Heart right ventricle (tissue), 16 donors: ENCODE measurements at regions not wholly inside any gene's neighbourhood (a gene's known extent, or its start where the extent isn't known, plus 50 kb on each side); places are given as distances from the start of the nearest gene placed in this dataset.
A peak's percentile ranks its signal among the peaks of the same experiment; 100 is the strongest.

Source experiments
- ATAC-seq, 8 donors: fragments of 200-7000 bp; cut with Tn5 transposase; one replicate each; pipeline ENCODE4 v1.9.1; 2020; ENCODE audit warnings: mild to moderate bottlenecking in 8 of 8, moderate library complexity in 8 of 8, moderate number of reproducible peaks in 1 of 8
- DNase-seq, 2 donors: peaks; one replicate each; pipeline ENCODE4 v3.0.0-alpha.2; 2020
- H3K27ac ChIP-seq, 10 donors: fragments of 200-600 bp; sonication (generic) in 2 of 10; one replicate each; pipeline versions ENCODE4 v1.5.0 to v1.8.0; 2020 to 2022; ENCODE audit warnings: mild to moderate bottlenecking in 3 of 10
- H3K27me3 ChIP-seq, 7 donors: fragments of 200-600 bp; one replicate each; pipeline ENCODE4 v1.8.0; 2021 to 2022; ENCODE audit warnings: mild to moderate bottlenecking in 2 of 7
- H3K36me3 ChIP-seq, 9 donors: fragments of 200-600 bp; sonication (generic) in 1 of 9; one replicate each; pipeline versions ENCODE4 v1.5.0 to v1.8.0; 2020 to 2022; ENCODE audit warnings: mild to moderate bottlenecking in 2 of 9
- H3K4me1 ChIP-seq, 9 donors: fragments of 200-600 bp; sonication (generic) in 1 of 9; one replicate each; pipeline versions ENCODE4 v1.5.0 to v1.8.0; 2020 to 2022; ENCODE audit warnings: mild to moderate bottlenecking in 4 of 9
- H3K4me3 ChIP-seq, 10 donors: fragments of 200-600 bp; sonication (generic) in 2 of 10; one replicate each; pipeline versions ENCODE4 v1.5.0 to v1.8.0; 2020 to 2022; ENCODE audit warnings: mild to moderate bottlenecking in 7 of 10, moderate library complexity in 2 of 10
- H3K9me3 ChIP-seq, 11 donors: fragments of 200-600 bp in 10 of 11; sonication (generic) in 2 of 11; one replicate each; pipeline versions ENCODE4 v1.5.0 to v1.8.0; 2013 to 2022; ENCODE audit warnings: mild to moderate bottlenecking in 2 of 11, control low read depth in 1 of 11, moderate library complexity in 1 of 11
- WGBS, 2 donors: extraction: QIAGEN DNeasy Blood & Tissue Kit; methylation state at CpG; one replicate each; pipeline ENCODE4 v1.1.7; 2013; ENCODE audit warnings: inconsistent platforms in 1 of 2; 5-methylcytosine and 5-hydroxymethylcytosine counted together
- intact Hi-C, 10 donors: fragments of 100-400 bp; cut with DNase I; formaldehyde crosslinking; loops; one replicate each; pipeline versions ENCODE4 v1.11.1 to v1.14.2; 2022
- TF ChIP-seq, protein P1 (sequence below), 9 donors: fragments of 200-600 bp; sonication (generic) in 2 of 9; IDR thresholded peaks; one replicate each; pipeline versions ENCODE4 v1.5.0 to v1.8.0; 2021 to 2022; ENCODE audit warnings: antibody characterized with exemption in 9 of 9, mild to moderate bottlenecking in 5 of 9, moderate library complexity in 1 of 9
- donor health status: Arrhythmogenic right ventricular cardiomyopathy.
- donor health status: ischemic (EF 13 %, LVEDD 7.1; RV severe dilation, severe dysfunction).
- donor health status: healthy with polysubstance abuse.
- donor health status: DM: no; HTN: yes; CAD: no.
- donor health status: DM: no; HTN: no; CAD: no.
- donor health status: ischemic (EF 25% LVEDD 6.9; RV normal size, moderate dysfunction).
- donor health status: ischemic (EF 25% LVEDD 5.7; RV mildly dilated, moderate dysfunction).
- donor health status: healthy.
- donor health status: DM: yes; HTN: yes; CAD: no.
- donor health status: Ischemic cardiomyopathy.
- donor health status: ischemic (EF 35%, LVEDD 5.7; RV mildly dilated, moderate dysfunction).
- donor health status: nonischemic (EF 11% LVEDD 7.7; RV severe dilation, severe dysfunction).
- donor health status: DM: yes; HTN: yes; CAD: no.
- donor health status: PGD.
- donor health status: ischemic (EF 29% LVEDD 5.4; RV normal size, mild dysfunction).
- donor health status: nonischemic (EF 23%, LVEDD 6.1; RV moderate dilation, normal function).

DNA sequence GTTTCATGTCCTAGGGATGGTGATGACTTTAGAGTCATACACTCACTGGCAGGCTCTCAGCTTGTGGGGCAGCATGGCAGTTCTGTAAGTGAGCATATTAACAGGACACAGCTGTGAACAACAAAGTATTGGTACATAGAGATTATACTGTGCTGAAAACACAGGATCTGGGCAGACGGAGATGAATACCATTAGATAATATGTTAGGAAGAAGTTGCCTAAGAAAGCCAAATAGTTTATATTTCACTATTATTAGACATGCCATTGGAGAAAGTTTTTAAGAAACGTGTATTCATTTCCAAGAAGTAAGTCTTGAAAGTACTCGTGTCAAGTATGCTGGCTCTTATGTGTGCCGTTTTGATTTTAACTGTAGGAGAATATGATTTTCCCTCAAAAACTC is 274.5 kb downstream of the INHBA start:
- 64 to 73% methylated on average over 4 of the region's 4 CpGs for WGBS, 2 donors

GRCh38 chr7:41425926-41426325 is 277.0 kb downstream of the INHBA start:
- 87 to 91% methylated on average over 3 of the region's 3 CpGs for WGBS, 2 donors
- no peak overlapping the region for H3K27ac ChIP-seq
- DNase-seq = no peak
- ATAC-seq = no peak
- no peaks in the 10 kb centered on the region for H3K36me3 ChIP-seq
- intact Hi-C loops = no loop called here
- no peak overlapping the region for H3K4me3 ChIP-seq
- TF ChIP-seq, protein P1, sequence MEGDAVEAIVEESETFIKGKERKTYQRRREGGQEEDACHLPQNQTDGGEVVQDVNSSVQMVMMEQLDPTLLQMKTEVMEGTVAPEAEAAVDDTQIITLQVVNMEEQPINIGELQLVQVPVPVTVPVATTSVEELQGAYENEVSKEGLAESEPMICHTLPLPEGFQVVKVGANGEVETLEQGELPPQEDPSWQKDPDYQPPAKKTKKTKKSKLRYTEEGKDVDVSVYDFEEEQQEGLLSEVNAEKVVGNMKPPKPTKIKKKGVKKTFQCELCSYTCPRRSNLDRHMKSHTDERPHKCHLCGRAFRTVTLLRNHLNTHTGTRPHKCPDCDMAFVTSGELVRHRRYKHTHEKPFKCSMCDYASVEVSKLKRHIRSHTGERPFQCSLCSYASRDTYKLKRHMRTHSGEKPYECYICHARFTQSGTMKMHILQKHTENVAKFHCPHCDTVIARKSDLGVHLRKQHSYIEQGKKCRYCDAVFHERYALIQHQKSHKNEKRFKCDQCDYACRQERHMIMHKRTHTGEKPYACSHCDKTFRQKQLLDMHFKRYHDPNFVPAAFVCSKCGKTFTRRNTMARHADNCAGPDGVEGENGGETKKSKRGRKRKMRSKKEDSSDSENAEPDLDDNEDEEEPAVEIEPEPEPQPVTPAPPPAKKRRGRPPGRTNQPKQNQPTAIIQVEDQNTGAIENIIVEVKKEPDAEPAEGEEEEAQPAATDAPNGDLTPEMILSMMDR (IDR thresholded peaks at IDR 0.05) = no peak
- no peaks in the 10 kb centered on the region for H3K27me3 ChIP-seq
- H3K4me1 ChIP-seq = no peaks in the 10 kb centered on the region
- H3K9me3 ChIP-seq = no peaks in the 10 kb centered on the region

More for the DNA sequence above, 274.5 kb downstream of the INHBA start:
- Histone ChIP-seq H3K4me1 (no peaks in the 10 kb centered on the region), H3K27me3 (no peaks in the 10 kb centered on the region), H3K4me3 (no peak overlapping the region), H3K27ac (no peak overlapping the region), H3K36me3 (no peaks in the 10 kb centered on the region), H3K9me3 (no peaks in the 10 kb centered on the region)
- intact Hi-C loops = no loop called here
- ATAC-seq = peak in 1 of 8 donors; percentile 47
- DNase-seq = no peak
- TF ChIP-seq, protein P1 (IDR thresholded peaks at IDR 0.05) = no peak

DNA sequence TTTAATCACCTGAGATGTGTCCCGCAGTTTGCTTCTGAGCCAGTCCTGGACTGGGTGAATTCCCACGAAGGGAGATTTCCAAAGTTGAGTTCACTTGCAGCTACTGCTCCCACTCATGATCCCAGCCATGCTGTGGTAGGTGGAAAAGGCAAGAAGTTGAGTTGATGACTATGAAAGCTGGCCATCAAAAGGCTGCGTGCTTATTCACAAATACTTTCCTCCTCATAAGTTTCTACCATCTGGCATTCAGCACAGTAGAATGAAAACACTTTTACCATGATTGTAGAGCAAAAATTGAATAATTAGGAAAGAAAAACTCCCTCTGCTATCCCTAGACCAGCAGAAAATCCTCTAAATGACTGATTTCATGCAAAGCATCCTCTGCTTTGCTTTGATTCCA is 281.8 kb downstream of the INHBA start:
- H3K4me1 ChIP-seq = no peaks in the 10 kb centered on the region
- TF ChIP-seq, protein P1 (IDR thresholded peaks at IDR 0.05) = no peak
- no peaks in the 10 kb centered on the region for H3K36me3 ChIP-seq
- H3K27ac ChIP-seq = no peak overlapping the region
- H3K4me3 ChIP-seq = no peak overlapping the region
- H3K9me3 ChIP-seq = no peaks in the 10 kb centered on the region
- no peaks in the 10 kb centered on the region for H3K27me3 ChIP-seq
- ATAC-seq = no peak
- intact Hi-C loops = no loop called here
- DNase-seq = no peak
- WGBS, 2 donors = 86 to 94% methylated on average over 3 of the region's 3 CpGs

GRCh38 chr7:41420421-41420820 is 282.5 kb downstream of the INHBA start:
- WGBS, 2 donors = 96 to 99% methylated on average over 3 of the region's 3 CpGs
- DNase-seq (no peak), ATAC-seq (no peak)
- Histone ChIP-seq H3K9me3 (no peaks in the 10 kb centered on the region), H3K27me3 (no peaks in the 10 kb centered on the region), H3K4me1 (no peaks in the 10 kb centered on the region), H3K27ac (no peak overlapping the region), H3K4me3 (no peak overlapping the region), H3K36me3 (no peaks in the 10 kb centered on the region)
- intact Hi-C loops = no loop called here
- TF ChIP-seq, protein P1 (IDR thresholded peaks at IDR 0.05) = no peak

DNA sequence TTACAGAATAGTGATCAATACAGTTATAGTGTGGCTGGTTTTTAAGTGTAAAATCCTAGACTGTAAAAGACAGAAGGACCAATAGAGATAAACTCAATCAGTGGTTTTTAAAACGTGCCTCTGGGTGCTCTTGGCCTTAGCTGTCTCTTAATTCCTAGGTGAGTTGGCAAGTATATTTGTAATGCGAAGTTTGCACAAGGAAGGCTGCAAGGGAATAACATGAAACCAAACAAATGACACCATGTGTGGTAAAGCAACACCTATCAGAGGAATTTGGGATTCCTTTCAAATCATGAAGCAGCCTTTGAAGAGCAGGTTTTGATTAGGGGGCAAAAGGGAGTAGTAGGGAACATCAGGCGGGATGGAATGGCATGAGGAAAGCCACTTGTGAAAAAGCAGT is 284.6 kb downstream of the INHBA start:
- Histone ChIP-seq H3K9me3 (peaks cover 0 to 10% (median 3%) of the 10 kb centered on the region in 11 donors), H3K4me1 (no peaks in the 10 kb centered on the region), H3K27ac (no peak overlapping the region), H3K4me3 (no peak overlapping the region), H3K36me3 (no peaks in the 10 kb centered on the region), H3K27me3 (no peaks in the 10 kb centered on the region)
- TF ChIP-seq, protein P1 (IDR thresholded peaks at IDR 0.05) = no peak
- no peak for DNase-seq
- intact Hi-C loops = no loop called here
- no peak for ATAC-seq
- 70 to 75% methylated on average over 3 of the region's 3 CpGs for WGBS, 2 donors
